ENCODE measurements at regions not wholly inside any gene's neighbourhood (a gene's known extent, or its start where the extent isn't known, plus 50 kb on each side); places are given as distances from the start of the nearest gene placed in this dataset.

GRCh38 chr4:111066447-111066846, 443.6 kb upstream of the PITX2 start:
- TF ChIP-seq CTCF (IDR thresholded peaks at IDR 0.05; ENCODE audit: borderline replicate concordance, extremely low read depth, low read length, poor library complexity, severe bottlenecking) (no peak), EZH2 (IDR thresholded peaks at IDR 0.05; ENCODE audit: borderline replicate concordance, low read depth, low read length, severe bottlenecking) (no peak)

All from DND-41 (cell line).